Sigmoid colon (tissue), 6 donors: ENCODE measurements at regions not wholly inside any gene's neighbourhood (a gene's known extent, or its start where the extent isn't known, plus 50 kb on each side); places are given as distances from the start of the nearest gene placed in this dataset.

Experiments used
- DNase-seq: peaks from one replicate; pipeline ENCODE4 v3.0.0-alpha.2; 2019
- H3K27ac ChIP-seq, 4 donors: fragments of 200-600 bp; sonication (generic); one replicate each; pipeline ENCODE4 v1.5.1; 2016 to 2019; ENCODE audit warnings: mild to moderate bottlenecking in 1 of 4
- H3K27me3 ChIP-seq, 3 donors: fragments of 200-600 bp; sonication (generic); one replicate each; pipeline ENCODE4 v1.5.1; 2019; ENCODE audit warnings: mild to moderate bottlenecking in 1 of 3
- H3K36me3 ChIP-seq, 4 donors: fragments of 200-600 bp; sonication (generic); one replicate each; pipeline ENCODE4 v1.5.1; 2016 to 2019
- H3K4me1 ChIP-seq, 4 donors: fragments of 200-600 bp; sonication (generic); one replicate each; pipeline ENCODE4 v1.5.1; 2017 to 2019
- H3K4me3 ChIP-seq, 4 donors: fragments of 200-600 bp; sonication (generic); one replicate each; pipeline ENCODE4 v1.5.1; 2017 to 2019; ENCODE audit warnings: mild to moderate bottlenecking in 2 of 4, moderate library complexity in 1 of 4
- H3K9me3 ChIP-seq, 4 donors: fragments of 200-600 bp in 3 of 4; sonication (generic) in 3 of 4; one replicate each; pipeline versions ENCODE4 v1.5.1 to v1.6.1; 2013 to 2019
- CTCF ChIP-seq, 4 experiments: fragments of 450-650 bp in 3 of 4; fragments of 200-600 bp in 1 of 4; IDR thresholded peaks; one replicate each; pipeline ENCODE4 v1.5.1; 2016 to 2019; ENCODE audit warnings: antibody characterized with exemption in 4 of 4, mild to moderate bottlenecking in 3 of 4, moderate library complexity in 2 of 4
- EP300 ChIP-seq, 4 donors: sonication (generic); formaldehyde crosslinking; IDR thresholded peaks; one replicate each; pipeline ENCODE4 v1.6.1; 2017; ENCODE audit warnings: antibody characterized with exemption in 4 of 4
- POLR2A ChIP-seq, 2 donors: fragments of 450-650 bp; IDR thresholded peaks; one replicate each; pipeline ENCODE4 v1.6.1; 2016; ENCODE audit warnings: antibody characterized with exemption in 2 of 2, mild to moderate bottlenecking in 2 of 2, moderate library complexity in 2 of 2
- POLR2AphosphoS5 ChIP-seq, 4 donors: sonication (generic); formaldehyde crosslinking; IDR thresholded peaks; one replicate each; pipeline ENCODE4 v1.6.1; 2017; ENCODE audit warnings: antibody characterized with exemption in 4 of 4
- WGBS, 2 donors: extraction: QIAGEN DNeasy Blood & Tissue Kit; methylation state at CpG; one replicate each; pipeline ENCODE4 v1.1.7; 2013; 5-methylcytosine and 5-hydroxymethylcytosine counted together
- intact Hi-C: fragments of 100-400 bp; cut with DNase I; formaldehyde crosslinking; loops from one replicate; pipeline ENCODE4 v1.15.1; 2023
- donor health status: healthy with polysubstance abuse.
- donor health status: healthy.

GRCh38 chr12:13749389-13749788 is 232.0 kb downstream of the GRIN2B start:
- intact Hi-C loops: no loop called here
- Histone ChIP-seq H3K27me3 (no peaks in the 10 kb centered on the region), H3K36me3 (no peaks in the 10 kb centered on the region), H3K4me1 (no peaks in the 10 kb centered on the region), H3K4me3 (no peak overlapping the region), H3K9me3 (no peaks in the 10 kb centered on the region), H3K27ac (no peak overlapping the region)
- DNase-seq: no peak
- WGBS, 2 donors: 31 to 63% methylated on average over 1 of the region's 1 CpG
- TF ChIP-seq POLR2A (IDR thresholded peaks at IDR 0.05): no peak
- no peak for TF ChIP-seq EP300 (IDR thresholded peaks at IDR 0.05)
- TF ChIP-seq CTCF (IDR thresholded peaks at IDR 0.05): no peak
- TF ChIP-seq POLR2AphosphoS5 (IDR thresholded peaks at IDR 0.05): no peak

GRCh38 chr12:13745111-13745860 is 236.1 kb downstream of the GRIN2B start:
- intact Hi-C loops: no loop called here
- WGBS, 2 donors: 61% methylated on average over 6 of the region's 6 CpGs
- Histone ChIP-seq H3K4me1 (no peaks in the 10 kb centered on the region), H3K36me3 (no peaks in the 10 kb centered on the region), H3K4me3 (no peak overlapping the region), H3K27ac (no peak overlapping the region), H3K9me3 (no peaks in the 10 kb centered on the region), H3K27me3 (no peaks in the 10 kb centered on the region)
- no peak for DNase-seq
- no peak for TF ChIP-seq POLR2A (IDR thresholded peaks at IDR 0.05)
- TF ChIP-seq EP300 (IDR thresholded peaks at IDR 0.05): no peak
- TF ChIP-seq POLR2AphosphoS5 (IDR thresholded peaks at IDR 0.05): no peak
- no peak for TF ChIP-seq CTCF (IDR thresholded peaks at IDR 0.05)

GRCh38 chr12:13744561-13744960 is 236.8 kb downstream of the GRIN2B start:
- Histone ChIP-seq H3K27me3 (no peaks in the 10 kb centered on the region), H3K27ac (no peak overlapping the region), H3K36me3 (no peaks in the 10 kb centered on the region), H3K4me1 (peaks cover 0 to 3% (median 0%) of the 10 kb centered on the region in 4 donors), H3K4me3 (no peak overlapping the region), H3K9me3 (no peaks in the 10 kb centered on the region)
- intact Hi-C loops: loop anchor here (5.0 kb wide), 1 partner anchor 423 kb away; no protein-coding TSS in a partner anchor
- no peak for DNase-seq
- 85 to 92% methylated on average over 9 of the region's 9 CpGs for WGBS, 2 donors
- TF ChIP-seq EP300 (IDR thresholded peaks at IDR 0.05) (no peak), CTCF (IDR thresholded peaks at IDR 0.05) (no peak), POLR2A (IDR thresholded peaks at IDR 0.05) (no peak), POLR2AphosphoS5 (IDR thresholded peaks at IDR 0.05) (no peak)

GRCh38 chr12:13740149-13740545 is 241.3 kb downstream of the GRIN2B start:
- 73 to 82% methylated on average over 6 of the region's 6 CpGs for WGBS, 2 donors
- no peak overlapping the region for H3K4me3 ChIP-seq
- H3K36me3 ChIP-seq: no peaks in the 10 kb centered on the region
- intact Hi-C loops: loop anchor here (5.0 kb wide), 1 partner anchor 427 kb away; no protein-coding TSS in a partner anchor
- DNase-seq: no peak
- no peak overlapping the region for H3K27ac ChIP-seq
- no peaks in the 10 kb centered on the region for H3K27me3 ChIP-seq
- TF ChIP-seq CTCF (IDR thresholded peaks at IDR 0.05) (no peak), POLR2AphosphoS5 (IDR thresholded peaks at IDR 0.05) (no peak), EP300 (IDR thresholded peaks at IDR 0.05) (no peak), POLR2A (IDR thresholded peaks at IDR 0.05) (no peak)
- H3K4me1 ChIP-seq: peaks cover 0 to 3% (median 0%) of the 10 kb centered on the region in 4 donors
- H3K9me3 ChIP-seq: no peaks in the 10 kb centered on the region
